Vagina (tissue), 2 donors: ENCODE measurements at regions not wholly inside any gene's neighbourhood (a gene's known extent, or its start where the extent isn't known, plus 50 kb on each side); places are given as distances from the start of the nearest gene placed in this dataset.
A peak's percentile ranks its signal among the peaks of the same experiment; 100 is the strongest.

Experiments
- DNase-seq, 2 donors: peaks; one replicate each; pipeline ENCODE4 v3.0.0-alpha.2; 2017; ENCODE audit errors: extremely low spot score in 2 of 2
- H3K27ac ChIP-seq: fragments of 200-600 bp; sonication (generic); one replicate; pipeline ENCODE4 v1.5.1; 2019
- H3K27me3 ChIP-seq: fragments of 200-600 bp; sonication (generic); one replicate; pipeline ENCODE4 v1.5.1; 2019
- H3K36me3 ChIP-seq, 2 donors: fragments of 200-600 bp; sonication (generic); one replicate each; pipeline ENCODE4 v1.5.1; 2017 to 2019
- H3K4me1 ChIP-seq: fragments of 200-600 bp; sonication (generic); one replicate; pipeline ENCODE4 v1.5.1; 2019
- H3K4me3 ChIP-seq, 2 donors: fragments of 200-600 bp; sonication (generic); 1 replicate in 1 of 2; 2 replicates in 1 of 2; pipeline ENCODE4 v1.5.1; 2016 to 2019
- H3K9me3 ChIP-seq: fragments of 200-600 bp; sonication (generic); one replicate; pipeline ENCODE4 v1.5.1; 2019
- CTCF ChIP-seq, 3 experiments: fragments of 450-650 bp in 2 of 3; fragments of 200-600 bp in 1 of 3; sonication (generic) in 1 of 3; IDR thresholded peaks; one replicate each; pipeline ENCODE4 v1.5.1; 2017 to 2019; ENCODE audit warnings: antibody characterized with exemption in 3 of 3, mild to moderate bottlenecking in 2 of 3, moderate library complexity in 2 of 3
- POLR2A ChIP-seq, 2 donors: fragments of 450-650 bp; IDR thresholded peaks; one replicate each; pipeline ENCODE4 v1.6.1; 2017; ENCODE audit warnings: antibody characterized with exemption in 2 of 2, mild to moderate bottlenecking in 2 of 2, moderate library complexity in 2 of 2
- POLR2AphosphoS5 ChIP-seq, 2 donors: sonication (generic); formaldehyde crosslinking; IDR thresholded peaks; one replicate each; pipeline ENCODE4 v1.9.0; 2017; ENCODE audit warnings: antibody characterized with exemption in 2 of 2, mild to moderate bottlenecking in 2 of 2, low read depth in 1 of 2; ENCODE audit not compliant: insufficient read depth in 1 of 2
- intact Hi-C: fragments of 100-400 bp; cut with DNase I; formaldehyde crosslinking; loops from one replicate; pipeline ENCODE4 v1.15.1; 2023

GRCh38 chr5:159782197-159782994 lies 133.9 kb upstream of the ADRA1B start:
- H3K27ac ChIP-seq = peak overlapping the region; percentile 33
- DNase-seq = peak in 1 of 2 donors; percentile 52
- H3K27me3 ChIP-seq = no peaks in the 10 kb centered on the region
- no peaks in the 10 kb centered on the region for H3K9me3 ChIP-seq
- H3K4me1 ChIP-seq = peaks cover 7% of the 10 kb centered on the region
- TF ChIP-seq POLR2AphosphoS5 (IDR thresholded peaks at IDR 0.05; ENCODE audit: insufficient read depth in 1 of 2, low read depth in 1 of 2) (no peak), POLR2A (IDR thresholded peaks at IDR 0.05) (no peak), CTCF (IDR thresholded peaks at IDR 0.05) (no peak)
- intact Hi-C loops = no loop called here
- H3K4me3 ChIP-seq = no peak overlapping the region
- no peaks in the 10 kb centered on the region for H3K36me3 ChIP-seq

- H3K27ac ChIP-seq = no peak overlapping the region
- H3K36me3 ChIP-seq = no peaks in the 10 kb centered on the region
- no peaks in the 10 kb centered on the region for H3K27me3 ChIP-seq
- DNase-seq = peak in 1 of 2 donors; percentile 62
- TF ChIP-seq POLR2AphosphoS5 (IDR thresholded peaks at IDR 0.05; ENCODE audit: insufficient read depth in 1 of 2, low read depth in 1 of 2) = no peak
- TF ChIP-seq CTCF (IDR thresholded peaks at IDR 0.05) = no peak
- TF ChIP-seq POLR2A (IDR thresholded peaks at IDR 0.05) = no peak
- no peak overlapping the region for H3K4me3 ChIP-seq
- intact Hi-C loops = no loop called here
- H3K9me3 ChIP-seq = no peaks in the 10 kb centered on the region
- H3K4me1 ChIP-seq = peaks cover 11% of the 10 kb centered on the region
These were observed 133.3 kb upstream of the ADRA1B start for GRCh38 chr5:159782995-159783300.

GRCh38 chr5:159783726-159784247 lies 132.5 kb upstream of the ADRA1B start:
- H3K27me3 ChIP-seq = no peaks in the 10 kb centered on the region
- TF ChIP-seq POLR2AphosphoS5 (IDR thresholded peaks at IDR 0.05; ENCODE audit: insufficient read depth in 1 of 2, low read depth in 1 of 2) = no peak
- TF ChIP-seq CTCF (IDR thresholded peaks at IDR 0.05) = no peak
- TF ChIP-seq POLR2A (IDR thresholded peaks at IDR 0.05) = no peak
- intact Hi-C loops = no loop called here

GRCh38 chr5:159784993-159785392 lies 131.3 kb upstream of the ADRA1B start:
- H3K9me3 ChIP-seq = no peaks in the 10 kb centered on the region
- no peak overlapping the region for H3K27ac ChIP-seq
- intact Hi-C loops = loop anchor here (5.0 kb wide), 1 partner anchor 92 kb away; no protein-coding TSS in a partner anchor
- H3K4me1 ChIP-seq = peaks cover 23% of the 10 kb centered on the region
- H3K4me3 ChIP-seq = no peak overlapping the region
- no peak for DNase-seq
- H3K27me3 ChIP-seq = no peaks in the 10 kb centered on the region
- no peaks in the 10 kb centered on the region for H3K36me3 ChIP-seq
- no peak for TF ChIP-seq POLR2A (IDR thresholded peaks at IDR 0.05)
- no peak for TF ChIP-seq CTCF (IDR thresholded peaks at IDR 0.05)
- no peak for TF ChIP-seq POLR2AphosphoS5 (IDR thresholded peaks at IDR 0.05; ENCODE audit: insufficient read depth in 1 of 2, low read depth in 1 of 2)

More at GRCh38 chr5:159783726-159784247, 132.5 kb upstream of the ADRA1B start:
- peaks cover 20% of the 10 kb centered on the region for H3K4me1 ChIP-seq
- no peak overlapping the region for H3K27ac ChIP-seq
- no peak overlapping the region for H3K4me3 ChIP-seq
- peak; percentile 28 to 47 for DNase-seq
- no peaks in the 10 kb centered on the region for H3K9me3 ChIP-seq
- H3K36me3 ChIP-seq = no peaks in the 10 kb centered on the region

GRCh38 chr5:159785656-159786055 lies 130.6 kb upstream of the ADRA1B start:
- no peaks in the 10 kb centered on the region for H3K36me3 ChIP-seq
- no peaks in the 10 kb centered on the region for H3K27me3 ChIP-seq
- TF ChIP-seq POLR2A (IDR thresholded peaks at IDR 0.05) (no peak), POLR2AphosphoS5 (IDR thresholded peaks at IDR 0.05; ENCODE audit: insufficient read depth in 1 of 2, low read depth in 1 of 2) (no peak), CTCF (IDR thresholded peaks at IDR 0.05) (no peak)
- DNase-seq = peak; percentile 19 to 37
- H3K4me1 ChIP-seq = peaks cover 23% of the 10 kb centered on the region
- no peak overlapping the region for H3K4me3 ChIP-seq
- intact Hi-C loops = loop anchor here (5.0 kb wide), 1 partner anchor 92 kb away; no protein-coding TSS in a partner anchor
- no peaks in the 10 kb centered on the region for H3K9me3 ChIP-seq
- H3K27ac ChIP-seq = no peak overlapping the region
